ENCODE measurements at regions not wholly inside any gene's neighbourhood (a gene's known extent, or its start where the extent isn't known, plus 50 kb on each side); places are given as distances from the start of the nearest gene placed in this dataset.

DNA sequence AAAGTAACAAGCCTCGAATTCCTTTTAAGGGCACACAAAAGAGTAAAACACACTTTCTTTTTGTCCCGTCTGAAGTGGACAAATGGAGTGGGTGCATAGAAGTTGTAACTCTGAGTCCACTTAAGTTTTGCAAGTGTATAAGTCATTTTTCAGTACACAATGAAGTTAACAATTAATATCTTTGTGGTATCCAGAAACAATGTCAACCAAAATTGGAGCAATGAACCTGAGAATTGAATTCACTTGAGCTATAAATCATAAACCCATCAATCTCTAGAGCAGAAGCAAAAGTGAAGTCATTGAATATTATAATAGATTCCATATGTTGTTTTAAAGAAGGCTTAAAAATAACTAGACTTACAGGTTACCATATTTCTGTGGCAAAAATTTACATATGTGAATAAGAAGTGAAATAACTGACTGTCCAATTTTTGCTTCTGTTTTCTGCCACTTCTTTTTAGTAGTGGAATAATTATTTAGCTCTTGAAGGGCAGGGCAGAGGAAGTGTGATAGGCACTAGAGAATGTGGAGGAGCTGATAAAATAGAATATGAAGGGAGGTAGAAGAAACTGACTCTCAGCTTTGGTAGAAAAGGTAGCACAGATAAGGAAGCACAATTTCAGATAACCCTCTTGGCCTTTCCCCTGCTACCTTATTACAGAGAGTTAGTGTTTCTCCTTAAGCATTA lies 73.9 kb upstream of the RGL1 start:
- Histone ChIP-seq H3K9me3 (no peaks in the 10 kb centered on the region), H3K36me3 (no peaks in the 10 kb centered on the region), H3K4me1 (no peaks in the 10 kb centered on the region), H3K27ac (no peak overlapping the region), H3K27me3 (no peaks in the 10 kb centered on the region), H3K4me3 (no peak overlapping the region), H3K9ac (ENCODE audit: low read depth in 2 of 2, low read length in 2 of 2) (no peak overlapping the region)
- no peak for DNase-seq
- TF ChIP-seq, protein P1, sequence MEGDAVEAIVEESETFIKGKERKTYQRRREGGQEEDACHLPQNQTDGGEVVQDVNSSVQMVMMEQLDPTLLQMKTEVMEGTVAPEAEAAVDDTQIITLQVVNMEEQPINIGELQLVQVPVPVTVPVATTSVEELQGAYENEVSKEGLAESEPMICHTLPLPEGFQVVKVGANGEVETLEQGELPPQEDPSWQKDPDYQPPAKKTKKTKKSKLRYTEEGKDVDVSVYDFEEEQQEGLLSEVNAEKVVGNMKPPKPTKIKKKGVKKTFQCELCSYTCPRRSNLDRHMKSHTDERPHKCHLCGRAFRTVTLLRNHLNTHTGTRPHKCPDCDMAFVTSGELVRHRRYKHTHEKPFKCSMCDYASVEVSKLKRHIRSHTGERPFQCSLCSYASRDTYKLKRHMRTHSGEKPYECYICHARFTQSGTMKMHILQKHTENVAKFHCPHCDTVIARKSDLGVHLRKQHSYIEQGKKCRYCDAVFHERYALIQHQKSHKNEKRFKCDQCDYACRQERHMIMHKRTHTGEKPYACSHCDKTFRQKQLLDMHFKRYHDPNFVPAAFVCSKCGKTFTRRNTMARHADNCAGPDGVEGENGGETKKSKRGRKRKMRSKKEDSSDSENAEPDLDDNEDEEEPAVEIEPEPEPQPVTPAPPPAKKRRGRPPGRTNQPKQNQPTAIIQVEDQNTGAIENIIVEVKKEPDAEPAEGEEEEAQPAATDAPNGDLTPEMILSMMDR (IDR thresholded peaks at IDR 0.05), result no peak
- intact Hi-C loops (cut with DNase I), result no loop called here

DNA sequence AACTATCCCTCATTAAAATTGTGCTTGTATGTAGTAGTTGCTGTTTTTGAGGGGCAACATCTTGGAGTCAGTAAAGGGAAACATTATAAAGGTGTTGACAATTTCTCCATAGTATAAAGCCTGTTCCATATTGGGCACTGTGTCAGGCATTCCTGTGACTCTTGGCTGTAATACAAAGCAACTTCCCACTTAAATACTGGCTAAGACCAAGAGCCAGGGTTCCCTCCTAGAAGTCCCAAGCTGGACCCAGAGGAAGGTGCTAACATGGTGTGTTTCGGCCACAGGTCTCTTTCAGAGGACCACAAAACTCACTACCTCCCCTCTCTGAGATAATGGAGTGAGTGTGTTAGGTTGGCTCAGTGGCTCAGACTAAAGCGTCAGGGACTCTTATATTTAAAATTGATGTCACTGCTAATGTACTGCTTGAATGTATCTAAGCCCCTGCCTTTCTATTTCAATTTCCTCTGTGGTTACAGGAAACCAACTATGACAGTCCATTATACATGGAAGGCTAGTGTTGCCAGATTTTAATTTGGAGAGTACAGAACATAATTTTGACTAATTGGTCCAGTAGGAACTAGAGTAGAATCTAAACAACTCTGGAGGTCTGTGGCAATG lies 74.7 kb upstream of the RGL1 start:
- Histone ChIP-seq H3K27me3 (no peaks in the 10 kb centered on the region), H3K9me3 (no peaks in the 10 kb centered on the region), H3K27ac (no peak overlapping the region), H3K4me3 (no peak overlapping the region), H3K9ac (ENCODE audit: low read depth in 2 of 2, low read length in 2 of 2) (no peak overlapping the region), H3K36me3 (no peaks in the 10 kb centered on the region), H3K4me1 (no peaks in the 10 kb centered on the region)
- TF ChIP-seq, protein P1 (IDR thresholded peaks at IDR 0.05), result no peak
- no peak for DNase-seq
- intact Hi-C loops (cut with DNase I), result no loop called here

DNA sequence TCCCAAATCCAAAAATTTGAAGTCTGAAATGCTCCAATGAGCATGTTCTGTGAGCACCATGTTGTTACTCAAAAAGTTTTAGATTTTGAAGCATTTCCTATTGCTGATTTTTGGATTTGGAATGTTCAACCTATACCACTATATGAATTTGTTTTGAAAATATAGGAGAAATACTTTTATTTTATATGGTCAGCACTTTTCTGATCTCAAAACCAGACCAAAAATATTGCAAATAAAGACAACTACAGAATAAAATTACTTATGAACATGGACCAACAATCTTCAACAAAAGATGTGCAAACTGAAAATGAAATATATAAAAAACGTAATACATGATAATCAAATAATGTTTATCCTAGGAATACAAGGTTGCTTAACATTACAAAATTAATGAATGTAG lies 73.7 kb upstream of the APOBEC4 start:
- DNase-seq, result no peak
- Histone ChIP-seq H3K9me3 (no peaks in the 10 kb centered on the region), H3K4me3 (no peak overlapping the region), H3K27me3 (no peaks in the 10 kb centered on the region), H3K36me3 (no peaks in the 10 kb centered on the region), H3K4me1 (no peaks in the 10 kb centered on the region), H3K27ac (no peak overlapping the region), H3K9ac (ENCODE audit: low read depth in 2 of 2, low read length in 2 of 2) (no peak overlapping the region)
- TF ChIP-seq, protein P1 (IDR thresholded peaks at IDR 0.05), result no peak
- intact Hi-C loops (cut with DNase I), result no loop called here

DNA sequence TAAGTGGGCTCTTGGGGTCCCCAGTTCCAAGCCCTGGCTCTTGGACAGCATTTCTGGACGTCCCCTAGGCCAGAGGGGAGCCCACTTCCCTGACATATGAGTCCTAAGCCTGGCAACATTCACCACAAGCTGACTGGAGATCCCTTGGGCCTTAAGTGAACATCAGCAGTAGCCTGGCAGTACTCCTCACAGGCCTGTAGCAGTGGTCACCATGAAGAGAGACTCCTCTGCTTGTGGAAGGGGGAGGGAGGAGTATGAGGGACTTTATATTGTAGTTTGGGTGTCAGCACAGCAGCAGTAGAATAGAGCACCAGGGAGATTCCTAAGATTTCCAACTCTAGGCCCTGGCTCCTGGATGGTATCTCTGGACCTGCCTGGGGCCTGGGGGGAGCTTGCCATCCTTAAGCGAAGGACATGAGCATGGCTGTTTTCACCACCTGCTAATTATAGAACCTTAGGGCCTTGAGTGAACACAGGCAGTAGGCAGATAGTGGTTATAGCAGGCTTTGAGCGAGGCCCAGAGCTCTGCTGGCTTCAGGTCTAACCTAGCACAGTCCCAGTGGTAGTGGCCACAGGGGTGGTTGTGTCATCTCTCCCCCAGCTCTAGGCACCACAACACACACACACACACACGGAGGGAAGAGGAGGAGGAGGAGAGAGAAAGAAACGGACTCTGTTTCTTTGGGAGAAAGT lies 71.4 kb upstream of the APOBEC4 start:
- H3K27ac ChIP-seq, result no peak overlapping the region
- H3K4me3 ChIP-seq, result no peak overlapping the region
- intact Hi-C loops (cut with DNase I), result no loop called here
- no peaks in the 10 kb centered on the region for H3K9me3 ChIP-seq
- no peak for DNase-seq
- H3K9ac ChIP-seq (ENCODE audit: low read depth in 2 of 2, low read length in 2 of 2), result no peak overlapping the region
- TF ChIP-seq, protein P1 (IDR thresholded peaks at IDR 0.05), result no peak
- no peaks in the 10 kb centered on the region for H3K27me3 ChIP-seq
- no peaks in the 10 kb centered on the region for H3K4me1 ChIP-seq
- no peaks in the 10 kb centered on the region for H3K36me3 ChIP-seq

GRCh38 chr1:183723571-183723970 lies 70.5 kb upstream of the APOBEC4 start:
- intact Hi-C loops (cut with DNase I), result no loop called here
- Histone ChIP-seq H3K9me3 (no peaks in the 10 kb centered on the region), H3K4me3 (no peak overlapping the region)

More at GRCh38 chr1:183723571-183723970, 70.5 kb upstream of the APOBEC4 start:
- H3K4me1 ChIP-seq, result no peaks in the 10 kb centered on the region
- H3K27ac ChIP-seq, result no peak overlapping the region
- no peak overlapping the region for H3K9ac ChIP-seq (ENCODE audit: low read depth in 2 of 2, low read length in 2 of 2)
- TF ChIP-seq, protein P1 (IDR thresholded peaks at IDR 0.05), result no peak
- H3K36me3 ChIP-seq, result no peaks in the 10 kb centered on the region
- DNase-seq, result no peak
- H3K27me3 ChIP-seq, result no peaks in the 10 kb centered on the region

All from colonic mucosa (tissue), 4 donors.